ENCODE measurements at regions not wholly inside any gene's neighbourhood (a gene's known extent, or its start where the extent isn't known, plus 50 kb on each side); places are given as distances from the start of the nearest gene placed in this dataset.
A peak's percentile ranks its signal among the peaks of the same experiment; 100 is the strongest.

DNA sequence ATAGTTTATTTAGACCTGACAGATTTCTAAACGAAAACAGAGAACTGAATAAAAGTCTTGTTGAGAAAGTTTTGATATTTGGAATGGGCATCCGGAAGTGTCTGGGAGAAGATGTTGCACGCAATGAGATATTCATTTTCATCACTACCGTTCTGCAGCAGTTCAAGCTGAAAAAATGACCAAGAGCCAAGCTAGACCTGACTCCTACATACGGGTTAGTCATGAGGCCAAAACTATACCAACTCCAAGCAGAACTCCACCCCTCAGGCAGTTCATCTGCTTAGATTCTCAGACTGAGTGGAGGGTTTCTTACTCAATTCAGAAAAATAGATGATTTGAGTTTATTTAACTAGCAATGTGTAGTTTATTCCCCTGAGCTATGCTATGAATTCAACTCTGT is 95.4 kb upstream of the ANXA1 start:
- H4K20me1 ChIP-seq (replicated peaks; ENCODE audit: control insufficient read depth, insufficient read depth, low read length), result no peaks in the 10 kb centered on the region
- H3K36me3 ChIP-seq (ENCODE audit: control insufficient read depth, insufficient read depth, low read length), result no peaks in the 10 kb centered on the region
- no peak overlapping the region for H3K4me3 ChIP-seq
- FAIRE-seq (no peak), ATAC-seq (no peak), DNase-seq (ENCODE audit: extremely low read depth in 1 of 4, low spot score in 3 of 4) (no peak)
- in situ Hi-C loops (cut with MboI) (no loop called here), intact Hi-C loops (cut with micrococcal nuclease) (no loop called here)
- no peaks in the 10 kb centered on the region for H3K9me3 ChIP-seq (replicated peaks; ENCODE audit: control insufficient read depth, insufficient read depth, low read depth, low read length)
- no TSS peak for BruUV-seq (replicated peaks)
- no peak overlapping the region for H3K27ac ChIP-seq (ENCODE audit: extremely low read depth, low read depth, low read length)
- H2AFZ ChIP-seq (ENCODE audit: low read depth, low read length), result no peak overlapping the region
- no peak overlapping the region for H3K9ac ChIP-seq (ENCODE audit: insufficient read depth in 1 of 2, low read depth in 2 of 2, low read length in 2 of 2)
- POLR2A ChIA-PET, result no interaction called here
- no peaks in the 10 kb centered on the region for H3K27me3 ChIP-seq (ENCODE audit: control insufficient read depth in 2 of 2, insufficient read depth in 2 of 2, low read length in 2 of 2)
- WGBS (ENCODE audit: insufficient coverage, low coverage, missing lambda C conversion rate), result 71% methylated on average over 5 of the region's 5 CpGs
- no peaks in the 10 kb centered on the region for H3K4me1 ChIP-seq (replicated peaks in 1 of 2; ENCODE audit: control insufficient read depth in 2 of 2, insufficient read depth in 2 of 2, low read length in 2 of 2)
- H3K79me2 ChIP-seq (ENCODE audit: control insufficient read depth, insufficient read depth, low read length), result no peaks in the 10 kb centered on the region
- TF ChIP-seq, protein P1, sequence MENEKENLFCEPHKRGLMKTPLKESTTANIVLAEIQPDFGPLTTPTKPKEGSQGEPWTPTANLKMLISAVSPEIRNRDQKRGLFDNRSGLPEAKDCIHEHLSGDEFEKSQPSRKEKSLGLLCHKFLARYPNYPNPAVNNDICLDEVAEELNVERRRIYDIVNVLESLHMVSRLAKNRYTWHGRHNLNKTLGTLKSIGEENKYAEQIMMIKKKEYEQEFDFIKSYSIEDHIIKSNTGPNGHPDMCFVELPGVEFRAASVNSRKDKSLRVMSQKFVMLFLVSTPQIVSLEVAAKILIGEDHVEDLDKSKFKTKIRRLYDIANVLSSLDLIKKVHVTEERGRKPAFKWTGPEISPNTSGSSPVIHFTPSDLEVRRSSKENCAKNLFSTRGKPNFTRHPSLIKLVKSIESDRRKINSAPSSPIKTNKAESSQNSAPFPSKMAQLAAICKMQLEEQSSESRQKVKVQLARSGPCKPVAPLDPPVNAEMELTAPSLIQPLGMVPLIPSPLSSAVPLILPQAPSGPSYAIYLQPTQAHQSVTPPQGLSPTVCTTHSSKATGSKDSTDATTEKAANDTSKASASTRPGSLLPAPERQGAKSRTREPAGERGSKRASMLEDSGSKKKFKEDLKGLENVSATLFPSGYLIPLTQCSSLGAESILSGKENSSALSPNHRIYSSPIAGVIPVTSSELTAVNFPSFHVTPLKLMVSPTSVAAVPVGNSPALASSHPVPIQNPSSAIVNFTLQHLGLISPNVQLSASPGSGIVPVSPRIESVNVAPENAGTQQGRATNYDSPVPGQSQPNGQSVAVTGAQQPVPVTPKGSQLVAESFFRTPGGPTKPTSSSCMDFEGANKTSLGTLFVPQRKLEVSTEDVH (IDR thresholded peaks at IDR 0.05; ENCODE audit: low read depth, partially characterized antibody), result no peak
- CTCF ChIA-PET (ENCODE audit: low intra/inter-chr PET ratio), result no interaction called here
- H3K4me2 ChIP-seq (ENCODE audit: insufficient read depth, low read length), result no peak overlapping the region
- H3K9me1 ChIP-seq (ENCODE audit: control insufficient read depth, insufficient read depth, low read length), result no peaks in the 10 kb centered on the region

DNA sequence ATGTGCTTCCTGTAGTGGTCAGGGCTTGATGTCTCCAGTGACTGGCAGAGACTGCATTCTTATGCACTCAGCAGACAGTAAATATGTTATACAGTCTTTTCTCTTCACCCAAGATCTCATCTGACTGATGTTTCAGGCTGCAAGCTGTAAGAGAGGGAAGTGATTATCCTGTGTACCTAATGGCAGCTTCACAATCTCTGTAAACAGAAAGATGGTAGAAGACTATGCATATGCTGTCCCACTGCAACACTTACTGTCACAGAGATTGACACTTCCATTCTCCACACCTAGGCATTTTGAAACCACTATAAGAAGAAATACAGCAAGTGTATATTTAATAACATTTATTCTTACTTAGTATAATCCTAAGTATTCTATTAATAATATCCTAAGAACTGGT is 97.6 kb upstream of the ANXA1 start:
- Histone ChIP-seq H3K79me2 (ENCODE audit: control insufficient read depth, insufficient read depth, low read length) (no peaks in the 10 kb centered on the region), H2AFZ (ENCODE audit: low read depth, low read length) (peak overlapping the region; percentile 51; the same call in 1 of the 2 replicates), H4K20me1 (replicated peaks; ENCODE audit: control insufficient read depth, insufficient read depth, low read length) (no peaks in the 10 kb centered on the region), H3K4me1 (replicated peaks in 1 of 2; ENCODE audit: control insufficient read depth in 2 of 2, insufficient read depth in 2 of 2, low read length in 2 of 2) (no peaks in the 10 kb centered on the region; a peak in 1 of 5 replicates), H3K27me3 (ENCODE audit: control insufficient read depth in 2 of 2, insufficient read depth in 2 of 2, low read length in 2 of 2) (no peaks in the 10 kb centered on the region), H3K9me1 (ENCODE audit: control insufficient read depth, insufficient read depth, low read length) (no peaks in the 10 kb centered on the region), H3K4me2 (ENCODE audit: insufficient read depth, low read length) (no peak overlapping the region), H3K9ac (ENCODE audit: insufficient read depth in 1 of 2, low read depth in 2 of 2, low read length in 2 of 2) (no peak overlapping the region), H3K4me3 (no peak overlapping the region), H3K27ac (ENCODE audit: extremely low read depth, low read depth, low read length) (no peak overlapping the region), H3K36me3 (ENCODE audit: control insufficient read depth, insufficient read depth, low read length) (no peaks in the 10 kb centered on the region), H3K9me3 (replicated peaks; ENCODE audit: control insufficient read depth, insufficient read depth, low read depth, low read length) (no peaks in the 10 kb centered on the region)
- in situ Hi-C loops (cut with MboI) (no loop called here), intact Hi-C loops (cut with micrococcal nuclease) (no loop called here)
- CTCF ChIA-PET (ENCODE audit: low intra/inter-chr PET ratio), result no interaction called here
- no TSS peak for BruUV-seq (replicated peaks)
- FAIRE-seq (no peak), ATAC-seq (no peak), DNase-seq (ENCODE audit: extremely low read depth in 1 of 4, low spot score in 3 of 4) (no peak)
- POLR2A ChIA-PET, result interaction anchor here (0.6 kb wide), 1 partner anchor 18 kb away, joined by 4 read pairs; no protein-coding TSS in a partner anchor
- TF ChIP-seq EHMT2 (IDR thresholded peaks at IDR 0.05) (no peak), HDAC8 (tag; IDR thresholded peaks at IDR 0.05) (no peak)
- TF ChIP-seq, protein P2, sequence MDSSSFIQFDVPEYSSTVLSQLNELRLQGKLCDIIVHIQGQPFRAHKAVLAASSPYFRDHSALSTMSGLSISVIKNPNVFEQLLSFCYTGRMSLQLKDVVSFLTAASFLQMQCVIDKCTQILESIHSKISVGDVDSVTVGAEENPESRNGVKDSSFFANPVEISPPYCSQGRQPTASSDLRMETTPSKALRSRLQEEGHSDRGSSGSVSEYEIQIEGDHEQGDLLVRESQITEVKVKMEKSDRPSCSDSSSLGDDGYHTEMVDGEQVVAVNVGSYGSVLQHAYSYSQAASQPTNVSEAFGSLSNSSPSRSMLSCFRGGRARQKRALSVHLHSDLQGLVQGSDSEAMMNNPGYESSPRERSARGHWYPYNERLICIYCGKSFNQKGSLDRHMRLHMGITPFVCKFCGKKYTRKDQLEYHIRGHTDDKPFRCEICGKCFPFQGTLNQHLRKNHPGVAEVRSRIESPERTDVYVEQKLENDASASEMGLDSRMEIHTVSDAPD (CRISPR knock-in tag; IDR thresholded peaks at IDR 0.05), result no peak
